ENCODE measurements at regions not wholly inside any gene's neighbourhood (a gene's known extent, or its start where the extent isn't known, plus 50 kb on each side); places are given as distances from the start of the nearest gene placed in this dataset.

GRCh38 chr21:17931080-17931479 lies 111.9 kb upstream of the C21orf91 start:
- peak; percentile 47; the same call in 1 of the 2 replicates for TF ChIP-seq CTCF (IDR thresholded peaks at IDR 0.05; ENCODE audit: borderline replicate concordance, insufficient read depth, low read depth, low read length)
- no peak overlapping the region for H3K4me3 ChIP-seq (ENCODE audit: low read depth, low read length)

- H3K4me3 ChIP-seq (ENCODE audit: low read depth, low read length) = no peak overlapping the region
- TF ChIP-seq CTCF (IDR thresholded peaks at IDR 0.05; ENCODE audit: borderline replicate concordance, insufficient read depth, low read depth, low read length) = no peak
Observed at GRCh38 chr21:17930093-17930492, 110.9 kb upstream of the C21orf91 start.

GRCh38 chr21:17929510-17929909 lies 110.4 kb upstream of the C21orf91 start:
- no peak overlapping the region for H3K4me3 ChIP-seq (ENCODE audit: low read depth, low read length)
- TF ChIP-seq CTCF (IDR thresholded peaks at IDR 0.05; ENCODE audit: borderline replicate concordance, insufficient read depth, low read depth, low read length) = no peak

GRCh38 chr21:17925899-17926298 lies 106.7 kb upstream of the C21orf91 start:
- peak; percentile 31; the same call in 1 of the 2 replicates for TF ChIP-seq CTCF (IDR thresholded peaks at IDR 0.05; ENCODE audit: borderline replicate concordance, insufficient read depth, low read depth, low read length)
- H3K4me3 ChIP-seq (ENCODE audit: low read depth, low read length) = no peak overlapping the region

- peak; percentile 79 for TF ChIP-seq CTCF (IDR thresholded peaks at IDR 0.05; ENCODE audit: borderline replicate concordance, insufficient read depth, low read depth, low read length)
- no peak overlapping the region for H3K4me3 ChIP-seq (ENCODE audit: low read depth, low read length)
Observed at GRCh38 chr21:17925000-17925610, 105.9 kb upstream of the C21orf91 start.

- H3K4me3 ChIP-seq (ENCODE audit: low read depth, low read length) = no peak overlapping the region
- no peak for TF ChIP-seq CTCF (IDR thresholded peaks at IDR 0.05; ENCODE audit: borderline replicate concordance, insufficient read depth, low read depth, low read length)
Observed at GRCh38 chr21:17921579-17922530, 102.7 kb upstream of the C21orf91 start.

All from GM12875 (cell line).